SK-N-SH treated with all-trans-retinoic acid at 6 μM for 48 hours (cell line): ENCODE measurements at regions not wholly inside any gene's neighbourhood (a gene's known extent, or its start where the extent isn't known, plus 50 kb on each side); places are given as distances from the start of the nearest gene placed in this dataset.

Experiments
- ARNTL ChIP-seq: fragments of 450-650 bp; formaldehyde crosslinking; IDR thresholded peaks from 2 replicates; pipeline ENCODE4 v1.5.0; 2020; ENCODE audit warnings: low read depth, mild to moderate bottlenecking, moderate library complexity, borderline replicate concordance
- BACH2 ChIP-seq: fragments of 250-450 bp; sonication (Bioruptor Pico); IDR thresholded peaks from 2 replicates; pipeline ENCODE4 v1.9.0; 2021; ENCODE audit warnings: mild to moderate bottlenecking, borderline replicate concordance
- CSDC2 ChIP-seq: fragments of 250-450 bp; sonication (Bioruptor Pico); IDR thresholded peaks from 2 replicates; pipeline ENCODE4 v1.5.0; 2020; ENCODE audit warnings: mild to moderate bottlenecking, moderate library complexity
- ISL1 ChIP-seq: fragments of 250-450 bp; sonication (Bioruptor Pico); IDR thresholded peaks from 2 replicates; pipeline ENCODE4 v2.1.2; 2022; ENCODE audit warnings: mild to moderate bottlenecking, moderate library complexity
- OSR1 ChIP-seq: fragments of 250-450 bp; sonication (Bioruptor Pico); IDR thresholded peaks from 2 replicates; pipeline ENCODE4 v1.8.0; 2022; ENCODE audit warnings: moderate library complexity, mild to moderate bottlenecking, inconsistent platforms
- PPARA ChIP-seq: fragments of 250-450 bp; sonication (Bioruptor Pico); IDR thresholded peaks from 2 replicates; pipeline ENCODE4 v1.5.0; 2020; ENCODE audit warnings: mild to moderate bottlenecking, borderline replicate concordance
- RARB ChIP-seq: fragments of 250-450 bp; sonication (Bioruptor Pico); IDR thresholded peaks from 2 replicates; pipeline ENCODE4 v1.8.0; 2021; ENCODE audit warnings: mild to moderate bottlenecking, moderate library complexity
- ZFP3 ChIP-seq: fragments of 250-450 bp; sonication (Bioruptor Pico); IDR thresholded peaks from 2 replicates; pipeline ENCODE4 v1.5.0; 2020; ENCODE audit warnings: mild to moderate bottlenecking, moderate library complexity
- ZNF70 ChIP-seq: fragments of 450-650 bp; formaldehyde crosslinking; IDR thresholded peaks from 2 replicates; pipeline ENCODE4 v1.5.0; 2020; ENCODE audit warnings: mild to moderate bottlenecking, moderate library complexity
- TF ChIP-seq, protein P1 (sequence below): fragments of 250-450 bp; sonication (Bioruptor Pico); IDR thresholded peaks from 2 replicates; pipeline ENCODE4 v1.8.0; 2020; ENCODE audit warnings: mild to moderate bottlenecking, moderate library complexity, borderline replicate concordance
- TF ChIP-seq, protein P2 (sequence below): fragments of 250-450 bp; sonication (Bioruptor Pico); IDR thresholded peaks from 2 replicates; pipeline ENCODE4 v1.5.1; 2021; ENCODE audit warnings: mild to moderate bottlenecking, moderate library complexity

DNA sequence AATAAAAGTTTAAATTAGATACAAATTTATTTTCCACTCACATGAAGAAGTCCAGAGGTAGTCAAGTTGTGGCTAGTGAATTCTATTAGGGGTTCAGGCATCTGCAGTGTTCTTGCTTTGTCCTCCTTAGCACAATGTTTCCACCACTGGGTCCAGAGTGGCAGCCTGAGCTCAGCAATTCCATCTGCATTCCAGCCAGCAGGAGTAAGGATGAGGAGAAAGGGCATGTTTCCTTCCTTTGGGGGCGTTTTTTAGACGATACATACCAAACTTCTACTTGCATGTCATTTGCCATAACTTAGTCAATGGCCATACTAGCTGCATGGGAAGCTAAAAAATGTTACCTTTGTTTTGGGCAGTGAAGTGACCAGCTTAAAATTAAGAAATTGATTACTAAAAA is 98.5 kb upstream of the VANGL1 start:
- TF ChIP-seq ZNF70 (CRISPR knock-in tag) (no peak), OSR1 (no peak), ZFP3 (CRISPR knock-in tag) (no peak), ISL1 (CRISPR knock-in tag) (no peak), CSDC2 (no peak), PPARA (CRISPR knock-in tag) (no peak), BACH2 (CRISPR knock-in tag) (no peak), ARNTL (CRISPR knock-in tag) (no peak), RARB (CRISPR knock-in tag) (no peak)
- TF ChIP-seq, protein P1, sequence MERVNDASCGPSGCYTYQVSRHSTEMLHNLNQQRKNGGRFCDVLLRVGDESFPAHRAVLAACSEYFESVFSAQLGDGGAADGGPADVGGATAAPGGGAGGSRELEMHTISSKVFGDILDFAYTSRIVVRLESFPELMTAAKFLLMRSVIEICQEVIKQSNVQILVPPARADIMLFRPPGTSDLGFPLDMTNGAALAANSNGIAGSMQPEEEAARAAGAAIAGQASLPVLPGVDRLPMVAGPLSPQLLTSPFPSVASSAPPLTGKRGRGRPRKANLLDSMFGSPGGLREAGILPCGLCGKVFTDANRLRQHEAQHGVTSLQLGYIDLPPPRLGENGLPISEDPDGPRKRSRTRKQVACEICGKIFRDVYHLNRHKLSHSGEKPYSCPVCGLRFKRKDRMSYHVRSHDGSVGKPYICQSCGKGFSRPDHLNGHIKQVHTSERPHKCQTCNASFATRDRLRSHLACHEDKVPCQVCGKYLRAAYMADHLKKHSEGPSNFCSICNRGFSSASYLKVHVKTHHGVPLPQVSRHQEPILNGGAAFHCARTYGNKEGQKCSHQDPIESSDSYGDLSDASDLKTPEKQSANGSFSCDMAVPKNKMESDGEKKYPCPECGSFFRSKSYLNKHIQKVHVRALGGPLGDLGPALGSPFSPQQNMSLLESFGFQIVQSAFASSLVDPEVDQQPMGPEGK (CRISPR knock-in tag) = no peak
- TF ChIP-seq, protein P2, sequence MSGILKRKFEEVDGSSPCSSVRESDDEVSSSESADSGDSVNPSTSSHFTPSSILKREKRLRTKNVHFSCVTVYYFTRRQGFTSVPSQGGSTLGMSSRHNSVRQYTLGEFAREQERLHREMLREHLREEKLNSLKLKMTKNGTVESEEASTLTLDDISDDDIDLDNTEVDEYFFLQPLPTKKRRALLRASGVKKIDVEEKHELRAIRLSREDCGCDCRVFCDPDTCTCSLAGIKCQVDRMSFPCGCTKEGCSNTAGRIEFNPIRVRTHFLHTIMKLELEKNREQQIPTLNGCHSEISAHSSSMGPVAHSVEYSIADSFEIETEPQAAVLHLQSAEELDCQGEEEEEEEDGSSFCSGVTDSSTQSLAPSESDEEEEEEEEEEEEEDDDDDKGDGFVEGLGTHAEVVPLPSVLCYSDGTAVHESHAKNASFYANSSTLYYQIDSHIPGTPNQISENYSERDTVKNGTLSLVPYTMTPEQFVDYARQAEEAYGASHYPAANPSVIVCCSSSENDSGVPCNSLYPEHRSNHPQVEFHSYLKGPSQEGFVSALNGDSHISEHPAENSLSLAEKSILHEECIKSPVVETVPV (CRISPR knock-in tag) = no peak
